ENCODE measurements at regions not wholly inside any gene's neighbourhood (a gene's known extent, or its start where the extent isn't known, plus 50 kb on each side); places are given as distances from the start of the nearest gene placed in this dataset.

GRCh38 chr4:123807187-123807586 lies 410.6 kb downstream of the SPRY1 start:
- 84% methylated on average over 5 of the region's 5 CpGs for WGBS (ENCODE audit: low lambda C conversion rate)
- no peak overlapping the region for H2AFZ ChIP-seq (ENCODE audit: low read depth)
- CTCF ChIA-PET, result interaction anchor here (0.6 to 1.3 kb wide), 2 partner anchors 9 to 710 kb away, joined by 3 read pairs; no protein-coding TSS in a partner anchor

GRCh38 chr4:123807866-123808265 lies 411.3 kb downstream of the SPRY1 start:
- peaks cover 0 to 5% of the 10 kb centered on the region in 2 experiments for H3K4me1 ChIP-seq (ENCODE audit: control insufficient read depth in 1 of 2, insufficient read depth in 2 of 2, low read depth in 1 of 2, low read length in 1 of 2)
- no peaks in the 10 kb centered on the region for H3K36me3 ChIP-seq (replicated peaks in 1 of 2; ENCODE audit: control insufficient read depth in 1 of 2, insufficient read depth in 2 of 2, low read length in 1 of 2)
- H3K9me3 ChIP-seq, result no peaks in the 10 kb centered on the region
- H3F3A ChIP-seq (replicated peaks; ENCODE audit: insufficient read depth), result no peaks in the 10 kb centered on the region
- H3K27ac ChIP-seq (ENCODE audit: low read depth in 2 of 2, low read length in 1 of 2), result no peak overlapping the region
- no peak overlapping the region for H3K4me2 ChIP-seq
- no peak overlapping the region for H3K4me3 ChIP-seq (ENCODE audit: low read depth in 2 of 2, low read length in 1 of 2)
- 84% methylated on average over 1 of the region's 1 CpG for WGBS (ENCODE audit: low lambda C conversion rate)
- H3K27me3 ChIP-seq (ENCODE audit: insufficient read depth), result no peaks in the 10 kb centered on the region
- H3K79me2 ChIP-seq (ENCODE audit: insufficient read depth), result no peaks in the 10 kb centered on the region
- no peak overlapping the region for H3K9ac ChIP-seq
- TF ChIP-seq MEF2A (IDR thresholded peaks at IDR 0.05; ENCODE audit: borderline replicate concordance, low read depth) (no peak), TCF12 (IDR thresholded peaks at IDR 0.05) (peak; percentile 69), REST (IDR thresholded peaks at IDR 0.05; ENCODE audit: low read depth, low read length) (no peak), EP300 (IDR thresholded peaks at IDR 0.05; ENCODE audit: borderline replicate concordance in 1 of 2, low read depth in 1 of 2, low read length in 1 of 2) (peak in 1 of 2 experiments; percentile 4; a peak in 1 of 4 replicates)
- H2AFZ ChIP-seq (ENCODE audit: low read depth), result no peak overlapping the region
- DNase-seq, result no peak
- POLR2A ChIA-PET, result no interaction called here
- H3K9me2 ChIP-seq, result no peaks in the 10 kb centered on the region
- CTCF ChIA-PET, result interaction anchor here (1.3 kb wide), 1 partner anchor 9 kb away, joined by 3 read pairs; no protein-coding TSS in a partner anchor
- no peaks in the 10 kb centered on the region for H4K20me1 ChIP-seq (ENCODE audit: insufficient read depth)

More at GRCh38 chr4:123807187-123807586, 410.6 kb downstream of the SPRY1 start:
- H3K4me1 ChIP-seq (ENCODE audit: control insufficient read depth in 1 of 2, insufficient read depth in 2 of 2, low read depth in 1 of 2, low read length in 1 of 2), result peaks cover 0 to 5% of the 10 kb centered on the region in 2 experiments
- H3K36me3 ChIP-seq (replicated peaks in 1 of 2; ENCODE audit: control insufficient read depth in 1 of 2, insufficient read depth in 2 of 2, low read length in 1 of 2), result no peaks in the 10 kb centered on the region
- no peaks in the 10 kb centered on the region for H3K27me3 ChIP-seq (ENCODE audit: insufficient read depth)
- H4K20me1 ChIP-seq (ENCODE audit: insufficient read depth), result no peaks in the 10 kb centered on the region
- no peaks in the 10 kb centered on the region for H3K9me2 ChIP-seq
- TF ChIP-seq JUND (IDR thresholded peaks at IDR 0.05), result no peak
- H3K4me2 ChIP-seq, result no peak overlapping the region
- DNase-seq, result no peak
- H3K9me3 ChIP-seq, result no peaks in the 10 kb centered on the region
- POLR2A ChIA-PET, result no interaction called here
- no peaks in the 10 kb centered on the region for H3K79me2 ChIP-seq (ENCODE audit: insufficient read depth)
- no peak overlapping the region for H3K4me3 ChIP-seq (ENCODE audit: low read depth in 2 of 2, low read length in 1 of 2)
- no peak overlapping the region for H3K9ac ChIP-seq
- H3F3A ChIP-seq (replicated peaks; ENCODE audit: insufficient read depth), result no peaks in the 10 kb centered on the region
- no peak overlapping the region for H3K27ac ChIP-seq (ENCODE audit: low read depth in 2 of 2, low read length in 1 of 2)

GRCh38 chr4:123809864-123810263 lies 413.3 kb downstream of the SPRY1 start:
- Histone ChIP-seq H3K9ac (no peak overlapping the region), H3K27ac (ENCODE audit: low read depth in 2 of 2, low read length in 1 of 2) (no peak overlapping the region), H4K20me1 (ENCODE audit: insufficient read depth) (no peaks in the 10 kb centered on the region), H2AFZ (ENCODE audit: low read depth) (no peak overlapping the region), H3K4me1 (ENCODE audit: control insufficient read depth in 1 of 2, insufficient read depth in 2 of 2, low read depth in 1 of 2, low read length in 1 of 2) (peaks cover 0 to 5% of the 10 kb centered on the region in 2 experiments; a peak in 3 of 4 replicates), H3K79me2 (ENCODE audit: insufficient read depth) (no peaks in the 10 kb centered on the region), H3K9me3 (no peaks in the 10 kb centered on the region), H3K27me3 (ENCODE audit: insufficient read depth) (no peaks in the 10 kb centered on the region), H3K9me2 (no peaks in the 10 kb centered on the region), H3K36me3 (replicated peaks in 1 of 2; ENCODE audit: control insufficient read depth in 1 of 2, insufficient read depth in 2 of 2, low read length in 1 of 2) (no peaks in the 10 kb centered on the region), H3K4me3 (ENCODE audit: low read depth in 2 of 2, low read length in 1 of 2) (no peak overlapping the region), H3F3A (replicated peaks; ENCODE audit: insufficient read depth) (no peaks in the 10 kb centered on the region), H3K4me2 (no peak overlapping the region)
- POLR2A ChIA-PET, result no interaction called here
- WGBS (ENCODE audit: low lambda C conversion rate), result 100% methylated on average over 1 of the region's 1 CpG
- no peak for DNase-seq
- CTCF ChIA-PET, result no interaction called here
- no peak for TF ChIP-seq PBX3 (IDR thresholded peaks at IDR 0.05)
- TF ChIP-seq YY1 (IDR thresholded peaks at IDR 0.05; ENCODE audit: low read depth), result no peak
- TF ChIP-seq EZH2phosphoT487 (IDR thresholded peaks at IDR 0.05; ENCODE audit: borderline replicate concordance, low read depth), result no peak
- TF ChIP-seq JUND (IDR thresholded peaks at IDR 0.05), result no peak
- TF ChIP-seq TAF1 (IDR thresholded peaks at IDR 0.05; ENCODE audit: borderline replicate concordance, low read depth, low read length), result no peak
- TF ChIP-seq IRF3 (IDR thresholded peaks at IDR 0.05; ENCODE audit: low read depth, low read length), result no peak
- no peak for TF ChIP-seq SMC3 (IDR thresholded peaks at IDR 0.05; ENCODE audit: low read depth, low read length)
- TF ChIP-seq FOXM1 (IDR thresholded peaks at IDR 0.05; ENCODE audit: low read depth), result no peak
- TF ChIP-seq GATA2 (CRISPR knock-in tag; IDR thresholded peaks at IDR 0.05), result no peak
- no peak for TF ChIP-seq USF1 (IDR thresholded peaks at IDR 0.05; ENCODE audit: borderline replicate concordance, low read depth)
- no peak for TF ChIP-seq RXRA (IDR thresholded peaks at IDR 0.05; ENCODE audit: borderline replicate concordance, low read depth)
- no peak for TF ChIP-seq MEF2A (IDR thresholded peaks at IDR 0.05; ENCODE audit: borderline replicate concordance, low read depth)
- TF ChIP-seq RCOR1 (IDR thresholded peaks at IDR 0.05; ENCODE audit: low read length), result no peak
- TF ChIP-seq NFIC (IDR thresholded peaks at IDR 0.05; ENCODE audit: borderline replicate concordance), result no peak

All from SK-N-SH (cell line).